Tibial nerve (tissue), 3 donors: ENCODE measurements at regions not wholly inside any gene's neighbourhood (a gene's known extent, or its start where the extent isn't known, plus 50 kb on each side); places are given as distances from the start of the nearest gene placed in this dataset.

Experiments used
- CTCF ChIP-seq, 5 experiments: fragments of 200-600 bp in 3 of 5; fragments of 450-650 bp in 2 of 5; sonication (generic) in 3 of 5; IDR thresholded peaks; one replicate each; pipeline ENCODE4 v1.5.1; 2016 to 2019; ENCODE audit warnings: antibody characterized with exemption in 5 of 5, mild to moderate bottlenecking in 3 of 5, moderate library complexity in 2 of 5
- POLR2A ChIP-seq, 2 donors: fragments of 450-650 bp; IDR thresholded peaks; one replicate each; pipeline ENCODE4 v1.6.1; 2017; ENCODE audit warnings: antibody characterized with exemption in 2 of 2, mild to moderate bottlenecking in 2 of 2, moderate library complexity in 2 of 2

GRCh38 chr4:162557516-162558106, 393.8 kb upstream of the FSTL5 start:
- TF ChIP-seq CTCF (IDR thresholded peaks at IDR 0.05) = no peak
- TF ChIP-seq POLR2A (IDR thresholded peaks at IDR 0.05) = no peak
